ENCODE measurements at regions not wholly inside any gene's neighbourhood (a gene's known extent, or its start where the extent isn't known, plus 50 kb on each side); places are given as distances from the start of the nearest gene placed in this dataset.

- Histone ChIP-seq H4K91ac (replicated peaks; ENCODE audit: insufficient read length, low read length) (no peak overlapping the region), H3K4me3 (ENCODE audit: extremely low read depth in 1 of 4, insufficient read depth in 2 of 4, low read depth in 3 of 4, low read length in 4 of 4) (no peak overlapping the region), H2AK5ac (ENCODE audit: low read depth, low read length) (no peak overlapping the region), H3K27me3 (replicated peaks in 1 of 4; ENCODE audit: control insufficient read depth in 3 of 4, extremely low read depth in 1 of 4, insufficient read depth in 3 of 4, low read length in 3 of 4) (no peaks in the 10 kb centered on the region), H3K14ac (ENCODE audit: insufficient read length) (no peak overlapping the region), H3K23ac (ENCODE audit: insufficient read length) (no peak overlapping the region), H3K27ac (ENCODE audit: low read depth, low read length) (no peak overlapping the region), H3K79me2 (ENCODE audit: control insufficient read depth in 1 of 2, insufficient read depth in 2 of 2, low read length in 2 of 2) (no peaks in the 10 kb centered on the region), H3K9me3 (ENCODE audit: insufficient read depth in 2 of 2, low read depth in 1 of 2, low read length in 1 of 2) (no peaks in the 10 kb centered on the region), H2BK5ac (ENCODE audit: low read depth, low read length) (no peak overlapping the region), H3K79me1 (ENCODE audit: low read depth, low read length) (no peaks in the 10 kb centered on the region), H3K4me2 (ENCODE audit: insufficient read depth in 1 of 2, low read depth in 2 of 2, low read length in 2 of 2) (no peak overlapping the region), H2BK12ac (ENCODE audit: low read depth, low read length) (no peak overlapping the region), H3K4me1 (replicated peaks in 1 of 4; ENCODE audit: control insufficient read depth in 3 of 4, insufficient read depth in 4 of 4, low read length in 3 of 4) (no peaks in the 10 kb centered on the region), H3K9ac (replicated peaks in 1 of 4; ENCODE audit: extremely low read depth in 1 of 4, low read depth in 3 of 4, low read length in 3 of 4) (no peak overlapping the region), H3K4ac (replicated peaks; ENCODE audit: insufficient read length, low read depth, low read length) (no peak overlapping the region), H4K8ac (ENCODE audit: extremely low read depth, insufficient read depth, low read length) (no peak overlapping the region), H4K5ac (ENCODE audit: insufficient read length, low read depth, low read length) (no peak overlapping the region), H3K23me2 (ENCODE audit: low read depth, low read length) (no peaks in the 10 kb centered on the region), H2BK120ac (replicated peaks; ENCODE audit: low read depth, low read length) (no peak overlapping the region), H3K36me3 (ENCODE audit: control insufficient read depth in 2 of 4, insufficient read depth in 4 of 4, low read length in 3 of 4) (no peaks in the 10 kb centered on the region), H2BK20ac (ENCODE audit: low read length) (no peak overlapping the region), H3K18ac (ENCODE audit: extremely low read depth, low read length) (no peak overlapping the region), H2BK15ac (ENCODE audit: low read length) (no peak overlapping the region), H3K56ac (replicated peaks; ENCODE audit: insufficient read length, low read depth, low read length) (no peak overlapping the region), H2AFZ (ENCODE audit: low read length) (no peak overlapping the region), H4K20me1 (replicated peaks in 1 of 2; ENCODE audit: control insufficient read depth in 1 of 2, insufficient read depth in 2 of 2, low read length in 2 of 2) (no peaks in the 10 kb centered on the region)
- no peak for FAIRE-seq
- DNase-seq (ENCODE audit: low read depth in 1 of 2, low spot score in 2 of 2): no peak
- CTCF ChIA-PET (ENCODE audit: partially characterized antibody): interaction anchor here (0.9 kb wide), 1 partner anchor 16 kb away, joined by 3 read pairs; no protein-coding TSS in a partner anchor
- TF ChIP-seq MAFK (IDR thresholded peaks at IDR 0.05; ENCODE audit: low read depth, low read length) (peak; percentile 58; the same call in 1 of the 2 replicates), BACH1 (IDR thresholded peaks at IDR 0.05; ENCODE audit: low read length) (no peak)
- 92% methylated on average over 1 of the region's 1 CpG; no CpG with 5 or more reads in 1 of the 2 experiments for WGBS, 2 experiments (ENCODE audit: extremely low coverage in 1 of 2, insufficient coverage in 1 of 2, insufficient read length in 1 of 2, insufficient replicate concordance in 2 of 2, low coverage in 1 of 2, low lambda C conversion rate in 2 of 2, missing lambda C conversion rate in 1 of 2)
- POLR2A ChIA-PET (ENCODE audit: partially characterized antibody): no interaction called here
These were observed 595.9 kb upstream of the MEF2C start for GRCh38 chr5:89478851-89479250.
